Peyer's patch (tissue), 4 donors: ENCODE measurements at regions not wholly inside any gene's neighbourhood (a gene's known extent, or its start where the extent isn't known, plus 50 kb on each side); places are given as distances from the start of the nearest gene placed in this dataset.

ENCODE experiments used
- CTCF ChIP-seq, 6 experiments: fragments of 450-650 bp in 4 of 6; fragments of 200-600 bp in 2 of 6; sonication (generic) in 1 of 6; IDR thresholded peaks; one replicate each; pipeline ENCODE4 v1.5.1; 2017 to 2019; ENCODE audit warnings: antibody characterized with exemption in 6 of 6, mild to moderate bottlenecking in 3 of 6, moderate library complexity in 1 of 6
- POLR2A ChIP-seq, 2 donors: fragments of 450-650 bp; IDR thresholded peaks; one replicate each; pipeline ENCODE4 v1.5.1; 2017; ENCODE audit warnings: antibody characterized with exemption in 2 of 2, mild to moderate bottlenecking in 2 of 2, moderate library complexity in 2 of 2

GRCh38 chr10:125216861-125217260 lies 56.5 kb upstream of the CTBP2 start:
- TF ChIP-seq CTCF (IDR thresholded peaks at IDR 0.05) (no peak), POLR2A (IDR thresholded peaks at IDR 0.05) (no peak)
